DMS 273 (cell line): ENCODE measurements at regions not wholly inside any gene's neighbourhood (a gene's known extent, or its start where the extent isn't known, plus 50 kb on each side); places are given as distances from the start of the nearest gene placed in this dataset.
"Not testable (repeated sequence)": the region's sequence is repeated elsewhere in the genome, so short reads cannot be mapped to it uniquely, and the experiment has no call there.

ENCODE experiments used
- DNase-seq: peaks from one replicate; lab custom pipeline; 2025; ENCODE audit not compliant: unreplicated experiment; lab: John Stamatoyannopoulos, UW

DNA sequence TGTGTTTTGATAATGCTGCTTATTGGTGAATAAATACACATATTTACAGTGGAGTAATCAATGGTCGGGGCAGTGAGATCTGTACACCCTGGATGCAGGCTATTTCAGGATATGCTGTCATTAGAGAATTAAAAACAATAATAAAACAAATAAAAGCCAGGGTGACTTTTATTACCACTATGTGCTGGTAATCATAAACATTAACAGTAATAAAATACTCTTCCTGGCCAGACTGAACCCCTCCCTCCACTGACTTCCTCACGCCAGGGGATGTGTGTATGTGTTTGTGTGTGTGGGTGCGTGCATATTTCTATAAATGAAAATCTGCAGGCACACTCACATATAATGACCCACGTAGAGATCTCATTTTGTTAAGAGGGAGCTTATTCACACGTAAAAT lies 98.0 kb upstream of the MAP9 start:
- DNase-seq, result no peak

DNA sequence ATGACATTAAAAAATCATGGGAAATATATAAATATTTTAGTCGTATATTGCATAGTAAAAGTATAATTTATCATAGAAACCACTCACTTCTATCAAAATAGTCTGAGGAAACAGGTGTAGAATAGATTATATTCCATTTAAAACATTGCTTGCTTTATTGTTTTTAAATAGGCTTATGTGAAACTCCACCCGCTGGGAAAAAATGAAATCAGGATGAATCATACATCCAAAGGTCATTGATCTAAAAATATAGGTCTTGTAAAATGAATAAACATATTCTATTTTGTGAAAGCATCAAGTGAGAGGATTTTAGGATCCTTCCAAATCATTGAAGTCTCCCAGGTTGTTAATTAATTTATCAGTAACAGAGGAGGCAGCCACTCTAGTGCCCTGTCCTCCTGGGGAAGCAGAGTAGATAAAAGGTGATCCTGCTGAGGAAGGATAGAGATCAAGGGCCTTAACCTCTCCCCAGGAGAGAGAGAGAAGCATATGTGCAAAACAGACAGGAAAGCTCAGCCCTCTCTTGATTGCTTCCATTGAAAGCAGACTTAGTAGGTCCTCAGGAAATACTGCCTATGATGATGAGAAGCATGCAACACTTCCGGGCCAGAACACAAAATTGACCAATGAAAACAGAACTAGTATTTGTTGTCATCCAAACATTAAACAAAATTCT lies 96.8 kb upstream of the MAP9 start:
- no peak for DNase-seq

DNA sequence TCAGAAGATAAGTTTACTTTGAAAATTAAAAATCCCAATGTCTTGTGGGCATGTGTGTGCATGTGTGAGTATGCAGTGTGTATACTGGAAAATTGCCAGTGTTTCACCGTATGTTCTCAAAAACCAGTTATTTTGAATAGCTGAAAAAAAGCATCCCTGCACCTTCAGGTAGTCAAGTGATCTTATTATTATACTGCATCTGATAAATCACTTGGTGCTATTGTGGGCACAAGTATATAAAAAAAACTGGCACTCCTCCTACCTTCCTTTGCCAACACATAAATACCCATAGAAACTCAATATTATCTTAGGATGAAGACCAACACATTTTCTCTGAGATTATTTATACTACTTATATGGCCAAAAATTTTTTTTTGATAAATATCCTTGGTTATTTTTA lies 91.5 kb upstream of the MAP9 start:
- no peak for DNase-seq

DNA sequence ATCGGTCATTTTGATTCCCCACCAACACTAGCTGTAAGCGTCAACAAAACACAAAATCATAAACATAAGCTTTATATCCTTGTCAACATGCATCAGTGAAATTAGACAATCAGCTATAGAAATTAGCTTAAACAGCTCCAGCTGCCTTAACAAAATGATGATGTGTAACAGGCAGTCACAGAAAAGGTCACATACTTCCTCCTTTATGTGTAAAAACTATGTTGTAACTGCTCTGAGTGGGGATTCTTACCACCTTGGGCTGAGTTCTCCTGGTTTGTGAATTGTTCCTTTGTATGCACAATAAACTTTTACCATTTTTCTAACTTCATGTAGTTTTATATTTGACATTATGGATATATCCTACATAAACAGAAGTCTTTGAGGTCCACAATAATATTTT lies 73.9 kb upstream of the MAP9 start:
- no peak for DNase-seq

DNA sequence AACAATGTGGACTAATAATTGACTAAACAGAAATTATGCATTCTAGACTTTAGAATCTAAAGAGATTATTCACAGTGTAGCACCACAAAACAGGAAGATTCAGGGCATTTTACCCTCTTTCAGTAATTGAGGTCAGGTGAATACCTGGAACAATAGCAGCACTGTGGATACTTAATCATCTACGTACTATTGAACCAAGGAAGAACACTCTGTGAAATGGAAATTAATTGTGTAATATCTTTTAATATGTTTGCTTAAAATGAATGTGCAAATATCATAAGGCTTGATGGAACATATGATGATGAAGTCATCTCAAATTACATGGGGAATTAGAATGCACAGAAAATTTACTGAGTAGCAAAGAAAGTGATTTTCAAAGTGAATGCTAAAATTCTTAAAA lies 68.5 kb upstream of the MAP9 start:
- no peak for DNase-seq

DNA sequence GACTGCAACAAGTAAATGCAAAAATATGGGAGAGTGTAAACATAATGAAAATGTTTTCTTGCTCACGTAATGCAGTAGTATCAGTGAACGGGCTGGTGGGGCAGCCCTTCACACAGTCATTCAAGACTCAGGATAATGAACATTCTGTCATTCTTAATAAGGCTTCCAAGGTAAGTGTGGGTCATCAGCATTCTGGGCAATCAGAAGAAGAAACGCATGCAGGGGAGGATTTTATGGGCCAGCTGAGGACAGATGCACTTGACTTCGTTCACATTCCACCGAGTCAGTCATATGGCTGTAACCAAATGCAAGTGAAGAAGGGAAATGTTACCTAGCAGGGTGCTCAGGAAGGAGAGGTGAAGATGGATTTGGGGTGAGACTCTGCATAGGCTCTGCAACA lies 68.0 kb upstream of the MAP9 start:
- no peak for DNase-seq

DNA sequence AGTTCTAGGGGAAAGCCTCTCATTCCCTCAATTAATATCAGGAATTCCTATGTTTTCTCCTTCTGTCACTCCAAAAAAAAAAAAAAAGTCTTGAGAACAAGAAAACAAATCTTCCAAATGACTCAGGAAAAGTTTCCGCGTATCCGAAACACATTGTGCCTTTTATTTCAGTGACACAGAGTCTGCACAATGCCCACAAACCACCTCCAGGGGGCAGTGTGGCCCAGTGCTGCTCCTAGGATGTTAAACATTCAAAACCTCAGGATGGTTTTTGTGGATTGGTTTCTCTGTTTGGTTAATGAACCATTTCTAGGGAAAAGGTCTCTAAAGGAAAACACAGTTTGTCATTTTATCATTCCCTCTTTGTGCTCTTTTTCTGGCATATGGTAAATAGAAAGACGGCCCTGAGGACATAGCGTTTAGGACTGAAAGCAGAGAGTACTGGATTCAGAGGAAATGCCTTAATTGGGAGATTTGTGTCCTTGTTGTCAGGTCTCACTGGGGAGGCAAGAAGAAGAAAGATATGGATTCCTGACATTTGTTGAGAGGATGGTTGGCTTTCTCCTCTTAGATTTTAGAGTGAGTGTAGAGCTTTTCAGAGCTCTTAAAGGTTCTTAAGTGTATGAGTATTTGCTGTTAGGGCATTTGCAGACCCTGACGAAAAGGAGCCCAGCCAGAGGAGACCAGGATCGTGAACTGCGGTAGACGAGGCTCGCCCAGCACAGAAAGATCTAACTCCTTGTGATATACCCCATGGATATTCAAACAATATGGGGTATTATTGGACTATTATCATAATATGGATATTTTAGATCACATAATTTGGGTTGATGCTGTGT lies 65.7 kb upstream of the MAP9 start:
- DNase-seq, result peak; percentile 72

DNA sequence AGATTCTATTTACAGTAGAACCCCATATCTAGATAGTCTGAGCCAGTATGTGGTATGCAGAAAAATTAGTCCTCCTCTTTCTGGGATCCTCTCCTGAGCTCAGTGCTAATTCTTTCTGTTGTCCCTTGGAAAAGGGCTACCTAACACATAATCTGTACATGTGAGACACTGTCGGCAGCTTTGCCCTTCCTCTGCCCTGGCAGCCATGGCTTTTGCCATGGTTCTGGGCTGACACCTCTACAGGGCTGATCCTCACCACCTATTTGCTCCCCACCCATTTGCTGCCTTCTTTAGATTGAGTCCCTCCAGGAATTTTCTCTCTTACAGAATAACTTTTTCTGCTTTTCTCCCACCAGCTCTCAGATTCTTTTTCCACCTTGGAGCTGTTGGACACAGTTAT lies 64.7 kb upstream of the MAP9 start:
- DNase-seq, result no peak

DNA sequence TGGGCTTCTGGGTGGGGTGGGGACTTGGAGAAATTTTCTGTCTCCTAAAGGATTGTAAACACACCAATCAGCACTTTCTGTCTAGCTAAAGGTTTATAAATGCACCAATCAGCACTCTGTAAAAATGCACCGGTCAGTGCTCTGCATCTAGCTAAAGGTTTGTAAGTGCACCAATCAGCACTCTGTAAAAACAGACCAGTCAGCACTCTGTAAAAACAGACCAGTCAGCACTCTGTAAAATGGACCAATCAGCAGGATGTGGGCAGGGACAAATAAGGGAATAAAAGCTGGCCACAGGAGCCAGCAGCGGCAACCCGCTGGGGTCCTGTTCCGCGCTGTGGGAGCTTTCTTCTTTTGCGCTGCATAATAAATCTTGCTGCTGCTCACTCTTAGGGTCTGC lies 63.0 kb upstream of the MAP9 start:
- not testable (repeated sequence) for DNase-seq

DNA sequence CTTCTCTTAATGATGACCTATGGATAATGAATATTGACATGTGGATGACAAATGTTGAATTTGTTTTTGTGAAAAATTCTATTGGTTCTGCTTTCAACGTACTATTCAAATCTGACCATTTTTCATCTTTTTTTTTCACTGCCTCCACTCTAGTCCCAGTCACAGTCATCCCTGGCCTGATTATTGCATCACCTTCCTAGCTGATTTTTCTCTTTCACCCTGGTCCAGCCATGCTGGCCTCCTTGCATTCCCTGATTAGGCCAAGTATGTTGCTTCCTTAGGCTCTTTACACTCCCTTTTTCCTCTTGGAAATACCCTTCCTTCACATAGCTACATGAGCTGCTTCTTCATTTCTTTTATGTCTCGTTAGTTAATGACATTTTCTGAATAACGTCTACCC lies 58.1 kb upstream of the MAP9 start:
- DNase-seq, result no peak

DNA sequence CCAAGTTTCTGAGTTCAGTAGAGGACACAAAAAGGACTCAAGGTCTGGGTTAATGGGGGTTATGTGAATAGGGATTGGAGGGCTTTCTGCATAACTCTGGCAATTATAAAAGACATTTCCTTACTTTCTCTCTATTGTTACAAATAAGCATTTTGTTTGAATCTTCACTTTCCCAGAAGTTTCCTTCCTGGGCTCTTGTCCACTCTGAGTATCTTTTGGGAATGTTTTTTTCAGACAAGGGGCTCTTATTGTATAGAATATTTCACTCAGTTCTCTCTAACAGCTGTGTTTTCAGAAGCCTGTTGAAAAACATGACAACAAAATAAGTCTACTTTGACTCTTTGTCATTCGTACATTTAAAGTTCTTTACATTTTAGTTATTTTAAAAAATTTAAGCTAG lies 57.6 kb upstream of the MAP9 start:
- no peak for DNase-seq

DNA sequence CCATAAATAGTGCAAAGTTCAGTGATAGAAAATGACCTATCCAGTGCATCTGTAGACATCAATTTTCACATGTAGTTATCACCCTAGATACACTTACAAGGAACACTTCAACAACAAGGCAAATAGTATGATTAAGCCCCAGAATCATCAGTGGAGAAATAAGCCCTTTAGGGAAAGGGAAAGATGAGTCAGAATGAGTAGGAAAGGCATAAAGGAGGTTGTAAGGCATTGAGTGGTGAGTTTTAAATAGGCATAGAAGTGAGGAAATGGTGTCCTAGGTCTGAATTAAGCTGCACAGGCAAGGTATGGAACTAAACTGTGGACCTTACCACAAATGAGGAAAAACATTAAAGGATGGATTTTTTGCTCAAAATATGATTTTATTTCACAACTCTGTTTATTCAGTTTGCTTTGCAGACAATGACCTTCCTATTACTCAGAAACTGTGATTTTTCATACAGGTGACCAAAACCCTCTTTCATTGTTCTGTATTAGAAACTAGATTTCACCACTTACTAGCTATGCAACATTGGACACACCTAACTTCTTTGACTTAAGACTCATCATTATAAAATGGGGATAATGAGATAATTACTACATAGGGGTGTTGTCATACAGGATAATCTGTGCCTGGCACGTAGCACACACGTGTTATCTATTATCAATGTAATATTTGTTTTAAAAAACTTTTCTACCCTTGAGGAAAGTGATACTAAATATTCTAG lies 57.0 kb upstream of the MAP9 start:
- DNase-seq, result no peak

DNA sequence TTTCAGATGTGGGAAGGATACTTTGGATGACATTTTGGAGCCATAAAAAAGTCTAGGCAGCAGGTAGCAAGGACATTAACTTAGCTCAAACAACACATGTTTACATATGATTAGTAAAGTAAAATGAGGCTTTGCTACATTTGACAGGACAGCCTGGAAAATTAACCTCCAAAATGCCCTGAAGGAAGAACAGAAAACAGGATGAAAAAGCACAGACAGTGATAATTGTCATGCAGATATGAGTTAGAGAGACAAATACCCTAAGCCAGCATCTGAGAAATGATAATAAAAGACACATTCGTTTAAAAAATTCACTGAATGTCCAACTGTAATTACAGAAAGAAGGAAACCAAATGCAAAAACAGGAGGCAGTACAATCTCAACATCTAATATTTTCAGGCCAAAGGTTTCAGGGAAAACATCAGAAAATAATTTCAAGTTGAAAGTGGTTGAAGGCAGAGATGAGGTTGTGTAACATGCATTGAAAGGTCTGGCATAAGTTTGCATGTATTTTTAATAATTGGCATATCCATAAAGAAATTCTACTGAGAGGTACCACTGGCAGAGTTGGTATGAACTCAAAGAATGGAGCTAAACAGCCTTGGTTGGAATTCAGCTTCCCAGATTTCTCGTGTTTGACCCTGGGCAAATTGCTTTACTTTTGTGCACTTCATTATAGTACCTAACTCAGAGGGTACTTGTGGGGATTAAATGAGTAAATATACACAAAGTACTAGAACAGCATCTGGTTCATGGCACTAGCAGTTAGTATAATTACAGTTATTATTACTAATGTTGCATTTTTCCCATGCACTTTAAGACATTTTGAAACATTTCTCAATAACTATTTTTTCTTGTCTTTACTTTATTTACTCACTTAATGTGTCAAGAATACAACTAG lies 54.4 kb upstream of the MAP9 start:
- no peak for DNase-seq

DNA sequence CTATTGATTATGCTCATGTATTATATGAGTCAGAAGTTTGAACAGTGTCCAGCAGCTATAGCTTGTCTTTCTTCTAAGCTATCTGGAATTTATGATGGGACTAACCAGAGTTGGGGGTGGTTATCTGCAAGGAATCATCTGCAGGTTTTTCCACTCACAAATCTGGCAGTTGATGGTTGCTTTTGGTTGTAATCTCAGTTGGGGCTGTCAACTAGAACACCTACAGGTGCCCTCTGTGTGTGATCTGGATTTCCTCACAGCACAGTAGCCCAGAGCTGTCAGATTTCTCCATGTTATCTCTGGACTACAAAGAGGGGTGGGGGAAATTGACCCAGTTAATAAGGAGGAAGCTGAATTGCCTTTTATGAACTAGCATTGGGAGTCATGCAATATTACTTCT lies 51.4 kb upstream of the MAP9 start:
- no peak for DNase-seq

DNA sequence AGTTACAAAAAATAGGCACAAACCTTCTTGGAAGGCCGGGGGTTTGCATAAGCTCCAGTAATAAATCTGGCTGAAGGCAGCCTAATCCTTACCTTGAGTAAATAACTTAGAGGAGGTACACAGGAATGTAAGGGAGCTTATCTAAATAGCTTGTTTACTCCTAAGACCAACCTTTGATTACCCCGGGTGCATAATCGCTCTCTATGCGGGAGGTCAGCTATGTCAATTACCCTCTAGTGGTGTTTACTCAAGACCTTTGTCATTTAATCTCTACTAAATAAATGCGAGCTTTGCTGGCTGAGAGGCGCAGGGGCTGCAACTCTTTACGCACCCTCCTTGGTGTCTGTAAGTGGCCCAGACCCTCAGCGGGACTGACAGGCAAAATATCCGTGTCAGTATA lies 50.2 kb upstream of the MAP9 start:
- no peak for DNase-seq
